GM20000 (cell line): ENCODE measurements at regions not wholly inside any gene's neighbourhood (a gene's known extent, or its start where the extent isn't known, plus 50 kb on each side); places are given as distances from the start of the nearest gene placed in this dataset.

Experiments used
- DNase-seq: peaks from one replicate; pipeline ENCODE4 v3.0.0; 2012; ENCODE audit warnings: low spot score
- TF ChIP-seq, protein P1 (sequence below): IDR thresholded peaks from 2 replicates; pipeline ENCODE4 v1.5.1; 2012; ENCODE audit warnings: mild to moderate bottlenecking, control low read depth; ENCODE audit errors: extremely low read depth, missing control alignments

- no peak for DNase-seq
- TF ChIP-seq, protein P1, sequence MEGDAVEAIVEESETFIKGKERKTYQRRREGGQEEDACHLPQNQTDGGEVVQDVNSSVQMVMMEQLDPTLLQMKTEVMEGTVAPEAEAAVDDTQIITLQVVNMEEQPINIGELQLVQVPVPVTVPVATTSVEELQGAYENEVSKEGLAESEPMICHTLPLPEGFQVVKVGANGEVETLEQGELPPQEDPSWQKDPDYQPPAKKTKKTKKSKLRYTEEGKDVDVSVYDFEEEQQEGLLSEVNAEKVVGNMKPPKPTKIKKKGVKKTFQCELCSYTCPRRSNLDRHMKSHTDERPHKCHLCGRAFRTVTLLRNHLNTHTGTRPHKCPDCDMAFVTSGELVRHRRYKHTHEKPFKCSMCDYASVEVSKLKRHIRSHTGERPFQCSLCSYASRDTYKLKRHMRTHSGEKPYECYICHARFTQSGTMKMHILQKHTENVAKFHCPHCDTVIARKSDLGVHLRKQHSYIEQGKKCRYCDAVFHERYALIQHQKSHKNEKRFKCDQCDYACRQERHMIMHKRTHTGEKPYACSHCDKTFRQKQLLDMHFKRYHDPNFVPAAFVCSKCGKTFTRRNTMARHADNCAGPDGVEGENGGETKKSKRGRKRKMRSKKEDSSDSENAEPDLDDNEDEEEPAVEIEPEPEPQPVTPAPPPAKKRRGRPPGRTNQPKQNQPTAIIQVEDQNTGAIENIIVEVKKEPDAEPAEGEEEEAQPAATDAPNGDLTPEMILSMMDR: no peak
Measured at GRCh38 chr16:13401641-13402040, 500.2 kb downstream of the SHISA9 start.

GRCh38 chr16:13402601-13403000 is 501.2 kb downstream of the SHISA9 start:
- TF ChIP-seq, protein P1: no peak
- DNase-seq: no peak

GRCh38 chr16:13403326-13403725 is 501.9 kb downstream of the SHISA9 start:
- TF ChIP-seq, protein P1: no peak
- DNase-seq: no peak

DNA sequence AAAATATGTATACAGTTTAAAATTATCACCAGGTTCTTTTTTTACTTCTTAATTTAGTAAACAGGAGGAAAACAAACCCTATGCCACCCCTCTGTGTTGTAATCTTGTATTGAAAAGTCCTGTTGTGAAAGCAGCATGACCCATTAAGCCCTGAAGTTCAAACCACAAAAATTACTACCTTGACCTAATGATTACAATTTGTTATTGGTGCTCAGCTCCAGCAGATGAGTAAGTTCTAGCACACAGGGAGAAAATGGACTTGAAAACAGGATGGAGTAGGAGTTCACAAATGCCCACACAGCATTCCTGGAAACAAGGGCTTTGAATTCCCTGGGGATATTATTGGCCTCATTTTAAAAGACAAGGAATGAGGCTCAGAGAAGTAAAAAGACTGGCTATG is 505.8 kb upstream of the ERCC4 start:
- no peak for DNase-seq
- TF ChIP-seq, protein P1: no peak

DNA sequence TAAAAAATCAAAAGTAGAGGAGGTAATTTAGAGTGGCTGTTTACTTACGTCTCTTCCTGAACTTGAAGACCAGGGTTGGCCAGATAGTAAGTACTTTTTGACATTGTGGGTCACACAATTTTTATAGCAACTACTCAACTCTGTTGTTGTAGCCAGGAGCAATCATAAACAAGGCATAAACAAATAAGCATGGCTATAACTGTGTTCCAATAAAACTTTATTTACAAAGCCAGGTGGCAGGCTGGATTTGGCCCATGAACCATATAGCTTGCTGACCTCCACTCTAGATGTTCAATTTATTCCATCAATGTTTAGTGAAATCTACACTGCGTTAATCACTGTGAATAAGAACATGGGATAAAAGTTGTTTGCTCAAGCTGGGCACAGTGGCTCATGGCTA is 500.4 kb upstream of the ERCC4 start:
- DNase-seq: no peak
- TF ChIP-seq, protein P1: no peak

- TF ChIP-seq, protein P1: no peak
- DNase-seq: no peak
Measured at GRCh38 chr16:13421726-13422125, 498.2 kb upstream of the ERCC4 start.

DNA sequence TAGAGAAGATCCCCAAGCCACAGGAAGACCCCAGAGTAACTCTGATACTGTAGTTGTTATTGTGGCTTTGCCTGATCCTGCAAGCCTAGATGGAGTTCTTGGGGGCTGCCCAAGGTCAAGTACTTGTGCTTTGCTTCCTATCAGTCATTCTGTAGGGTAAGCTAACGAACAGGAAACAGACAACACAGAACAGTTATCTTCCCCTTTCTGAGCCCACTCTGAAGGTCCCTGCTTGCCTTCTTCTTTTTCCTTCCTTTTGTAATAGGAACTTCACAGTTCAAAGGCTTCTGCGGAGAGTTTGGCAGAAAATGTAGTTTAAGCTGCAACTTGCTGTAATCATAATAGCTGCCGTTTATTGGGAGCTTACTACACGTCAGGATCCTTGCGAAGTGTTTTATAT is 494.1 kb upstream of the ERCC4 start:
- no peak for DNase-seq
- TF ChIP-seq, protein P1: no peak
